IPS-18a (cell line): ENCODE measurements at regions not wholly inside any gene's neighbourhood (a gene's known extent, or its start where the extent isn't known, plus 50 kb on each side); places are given as distances from the start of the nearest gene placed in this dataset.

Experiments
- H3K27ac ChIP-seq: one replicate; pipeline ENCODE4 v1.5.1; 2013; ENCODE audit warnings: low read length
- H3K27me3 ChIP-seq: one replicate; pipeline ENCODE4 v1.6.1; 2013; ENCODE audit warnings: mild to moderate bottlenecking, low read length; ENCODE audit not compliant: control insufficient read depth, insufficient read depth
- H3K36me3 ChIP-seq: one replicate; pipeline ENCODE4 v1.6.1; 2013; ENCODE audit warnings: low read depth, low read length; ENCODE audit not compliant: control insufficient read depth
- H3K4me1 ChIP-seq: one replicate; pipeline ENCODE4 v1.6.1; 2013; ENCODE audit warnings: low read depth, low read length; ENCODE audit not compliant: control insufficient read depth
- H3K4me3 ChIP-seq: one replicate; pipeline ENCODE4 v1.5.1; 2013; ENCODE audit warnings: low read length
- H3K9ac ChIP-seq: one replicate; pipeline ENCODE4 v1.6.1; 2013; ENCODE audit warnings: mild to moderate bottlenecking, low read length, moderate library complexity
- H3K9me3 ChIP-seq: one replicate; pipeline ENCODE4 v1.6.1; 2013; ENCODE audit warnings: low read depth, low read length; ENCODE audit not compliant: control insufficient read depth

DNA sequence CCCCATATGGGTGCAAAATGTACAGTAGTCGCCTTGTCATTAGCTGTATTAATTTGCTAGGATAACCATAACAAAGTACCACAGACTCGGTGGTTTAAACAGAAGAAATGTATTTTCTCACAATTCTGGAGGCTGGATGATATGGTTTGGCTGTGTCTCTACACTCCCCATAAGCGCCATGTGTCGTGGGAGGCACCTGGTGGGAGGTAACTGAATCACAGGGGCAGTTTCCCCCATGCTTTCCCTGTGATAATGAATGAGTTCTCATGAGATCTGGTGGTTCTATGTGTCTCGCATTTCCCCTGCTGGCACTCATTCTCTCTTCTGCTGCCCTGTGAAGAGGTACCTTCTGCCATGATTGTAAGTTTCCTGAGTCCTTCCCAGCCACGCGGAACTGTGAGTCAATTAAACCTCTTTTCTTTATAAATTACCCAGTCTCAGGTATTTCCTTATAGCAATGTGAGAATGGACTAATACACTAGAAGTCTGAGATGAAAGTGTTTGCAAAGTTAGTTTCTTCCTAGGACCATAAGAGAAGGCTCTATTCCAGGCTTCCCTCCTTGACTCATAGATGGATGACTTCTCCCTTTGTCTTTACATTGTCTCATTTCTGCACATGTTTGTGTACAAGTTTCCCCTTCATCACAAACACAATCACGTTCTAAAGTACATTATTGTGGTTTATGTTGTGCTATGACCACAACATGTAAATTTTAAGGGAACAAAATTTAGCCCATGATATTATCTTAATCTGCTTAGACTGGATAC lies 1442.6 kb downstream of the SUCLG1 start:
- no peak overlapping the region for H3K27ac ChIP-seq
- H3K27me3 ChIP-seq, result no peaks in the 10 kb centered on the region
- no peak overlapping the region for H3K4me3 ChIP-seq
- H3K9ac ChIP-seq, result no peak overlapping the region
- H3K4me1 ChIP-seq, result no peaks in the 10 kb centered on the region
- no peaks in the 10 kb centered on the region for H3K36me3 ChIP-seq
- H3K9me3 ChIP-seq, result no peaks in the 10 kb centered on the region

- no peaks in the 10 kb centered on the region for H3K4me1 ChIP-seq
- H3K27me3 ChIP-seq, result no peaks in the 10 kb centered on the region
- no peaks in the 10 kb centered on the region for H3K36me3 ChIP-seq
- no peak overlapping the region for H3K4me3 ChIP-seq
- H3K27ac ChIP-seq, result no peak overlapping the region
- H3K9ac ChIP-seq, result no peak overlapping the region
- H3K9me3 ChIP-seq, result no peaks in the 10 kb centered on the region
Measured at GRCh38 chr2:83015900-83016299, 1443.2 kb downstream of the SUCLG1 start.

- H3K36me3 ChIP-seq, result no peaks in the 10 kb centered on the region
- H3K27me3 ChIP-seq, result no peaks in the 10 kb centered on the region
- H3K27ac ChIP-seq, result no peak overlapping the region
- no peaks in the 10 kb centered on the region for H3K4me1 ChIP-seq
- no peaks in the 10 kb centered on the region for H3K9me3 ChIP-seq
- H3K9ac ChIP-seq, result no peak overlapping the region
- no peak overlapping the region for H3K4me3 ChIP-seq
Measured at GRCh38 chr2:83015035-83015715, 1443.9 kb downstream of the SUCLG1 start.

- no peaks in the 10 kb centered on the region for H3K9me3 ChIP-seq
- no peak overlapping the region for H3K27ac ChIP-seq
- H3K4me3 ChIP-seq, result no peak overlapping the region
- no peaks in the 10 kb centered on the region for H3K4me1 ChIP-seq
- H3K9ac ChIP-seq, result no peak overlapping the region
- H3K36me3 ChIP-seq, result no peaks in the 10 kb centered on the region
- no peaks in the 10 kb centered on the region for H3K27me3 ChIP-seq
Measured at GRCh38 chr2:83014462-83014861, 1444.6 kb downstream of the SUCLG1 start.

DNA sequence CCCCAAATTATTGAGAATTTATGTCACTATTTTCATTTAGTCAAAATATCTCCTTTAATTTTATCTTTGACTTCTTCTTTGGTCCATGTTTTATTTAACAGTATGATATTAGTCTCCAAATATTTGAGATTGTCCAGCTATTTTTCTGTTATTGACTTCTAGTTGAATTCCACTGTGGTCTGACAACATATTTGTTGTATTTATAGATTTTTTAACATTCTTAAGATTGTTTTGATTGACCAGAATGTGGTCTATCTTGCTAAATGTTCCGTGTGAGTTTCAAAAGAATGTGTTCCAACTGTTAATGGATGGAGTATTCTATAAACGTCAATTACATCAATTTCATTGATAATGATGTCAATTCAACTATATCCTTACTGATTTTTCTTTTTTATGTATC lies 1452.1 kb downstream of the SUCLG1 start:
- Histone ChIP-seq H3K9ac (no peak overlapping the region), H3K36me3 (no peaks in the 10 kb centered on the region), H3K27me3 (no peaks in the 10 kb centered on the region), H3K4me1 (no peaks in the 10 kb centered on the region), H3K4me3 (no peak overlapping the region), H3K27ac (no peak overlapping the region), H3K9me3 (no peaks in the 10 kb centered on the region)

GRCh38 chr2:83003555-83003954 lies 1455.5 kb downstream of the SUCLG1 start:
- Histone ChIP-seq H3K4me3 (no peak overlapping the region), H3K27ac (no peak overlapping the region), H3K4me1 (no peaks in the 10 kb centered on the region), H3K9ac (no peak overlapping the region), H3K27me3 (no peaks in the 10 kb centered on the region), H3K9me3 (no peaks in the 10 kb centered on the region), H3K36me3 (no peaks in the 10 kb centered on the region)

- H3K4me1 ChIP-seq, result no peaks in the 10 kb centered on the region
- no peaks in the 10 kb centered on the region for H3K27me3 ChIP-seq
- no peak overlapping the region for H3K9ac ChIP-seq
- no peak overlapping the region for H3K4me3 ChIP-seq
- H3K36me3 ChIP-seq, result no peaks in the 10 kb centered on the region
- no peak overlapping the region for H3K27ac ChIP-seq
- no peaks in the 10 kb centered on the region for H3K9me3 ChIP-seq
Measured at GRCh38 chr2:83002706-83003105, 1456.4 kb downstream of the SUCLG1 start.

GRCh38 chr2:82998781-82999180 lies 1460.3 kb downstream of the SUCLG1 start:
- H3K9me3 ChIP-seq, result no peaks in the 10 kb centered on the region
- no peak overlapping the region for H3K9ac ChIP-seq
- H3K27me3 ChIP-seq, result no peaks in the 10 kb centered on the region
- H3K36me3 ChIP-seq, result no peaks in the 10 kb centered on the region
- no peak overlapping the region for H3K4me3 ChIP-seq
- H3K27ac ChIP-seq, result no peak overlapping the region
- H3K4me1 ChIP-seq, result no peaks in the 10 kb centered on the region

DNA sequence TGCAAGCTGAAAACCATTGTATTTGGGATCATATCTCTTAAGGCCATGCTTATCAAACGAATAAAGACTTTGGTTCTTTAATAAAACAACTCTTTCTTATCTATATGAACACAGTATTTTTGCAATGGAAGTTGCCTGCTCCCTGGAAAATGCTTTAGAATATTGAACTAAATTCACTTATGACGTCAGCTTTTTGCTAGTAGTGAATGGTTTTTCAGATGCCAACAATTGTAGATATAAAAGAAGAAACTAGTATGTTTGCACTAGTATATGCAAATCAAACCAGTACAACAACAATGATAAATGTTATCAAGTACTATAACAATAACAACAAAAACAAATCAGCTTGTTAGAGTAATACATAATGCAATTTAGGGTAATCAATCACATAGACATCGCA lies 1462.9 kb downstream of the SUCLG1 start:
- Histone ChIP-seq H3K9me3 (no peaks in the 10 kb centered on the region), H3K4me1 (no peaks in the 10 kb centered on the region), H3K27me3 (no peaks in the 10 kb centered on the region), H3K9ac (no peak overlapping the region), H3K4me3 (no peak overlapping the region), H3K27ac (no peak overlapping the region), H3K36me3 (no peaks in the 10 kb centered on the region)

GRCh38 chr2:82994151-82994550 lies 1464.9 kb downstream of the SUCLG1 start:
- Histone ChIP-seq H3K9ac (no peak overlapping the region), H3K27ac (no peak overlapping the region), H3K9me3 (no peaks in the 10 kb centered on the region), H3K4me1 (no peaks in the 10 kb centered on the region), H3K27me3 (no peaks in the 10 kb centered on the region), H3K4me3 (no peak overlapping the region), H3K36me3 (no peaks in the 10 kb centered on the region)

DNA sequence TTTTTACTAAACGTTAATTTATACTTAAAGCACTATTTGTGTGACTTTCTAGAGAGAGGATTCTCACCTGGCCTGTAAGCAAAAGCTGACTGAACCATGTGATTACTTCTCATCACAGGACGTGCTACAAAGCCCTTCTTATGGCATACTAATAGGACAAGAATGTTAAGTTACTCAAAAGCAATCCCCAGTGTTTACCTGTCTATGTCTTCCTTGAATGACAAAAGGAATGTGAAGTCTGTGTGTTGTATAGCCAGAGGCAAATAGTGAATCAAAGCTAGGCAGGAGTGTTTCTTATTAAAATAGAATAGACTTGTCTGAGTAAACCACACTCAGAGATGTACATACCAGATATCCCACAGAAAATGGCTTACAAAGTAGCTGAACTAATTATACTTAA lies 1465.5 kb downstream of the SUCLG1 start:
- Histone ChIP-seq H3K27me3 (no peaks in the 10 kb centered on the region), H3K9me3 (no peaks in the 10 kb centered on the region), H3K4me1 (no peaks in the 10 kb centered on the region), H3K4me3 (no peak overlapping the region), H3K27ac (no peak overlapping the region), H3K36me3 (no peaks in the 10 kb centered on the region), H3K9ac (no peak overlapping the region)

- H3K36me3 ChIP-seq, result no peaks in the 10 kb centered on the region
- H3K27ac ChIP-seq, result no peak overlapping the region
- no peaks in the 10 kb centered on the region for H3K9me3 ChIP-seq
- H3K4me1 ChIP-seq, result no peaks in the 10 kb centered on the region
- no peak overlapping the region for H3K9ac ChIP-seq
- no peaks in the 10 kb centered on the region for H3K27me3 ChIP-seq
- H3K4me3 ChIP-seq, result no peak overlapping the region
Measured at GRCh38 chr2:82992968-82993367, 1466.1 kb downstream of the SUCLG1 start.
